Stimulated activated CD4-positive, alpha-beta T cell treated with anti-CD3 and anti-CD28 coated beads, Interleukin-15, amount 100 ng/mL, for 1 hour (primary cell): ENCODE measurements at regions not wholly inside any gene's neighbourhood (a gene's known extent, or its start where the extent isn't known, plus 50 kb on each side); places are given as distances from the start of the nearest gene placed in this dataset.

Experiments
- DNase-seq, 2 donors: peaks; one replicate each; pipeline ENCODE4 v3.0.0-alpha.2; 2020; ENCODE audit warnings: low read depth in 1 of 2, low spot score in 1 of 2

DNA sequence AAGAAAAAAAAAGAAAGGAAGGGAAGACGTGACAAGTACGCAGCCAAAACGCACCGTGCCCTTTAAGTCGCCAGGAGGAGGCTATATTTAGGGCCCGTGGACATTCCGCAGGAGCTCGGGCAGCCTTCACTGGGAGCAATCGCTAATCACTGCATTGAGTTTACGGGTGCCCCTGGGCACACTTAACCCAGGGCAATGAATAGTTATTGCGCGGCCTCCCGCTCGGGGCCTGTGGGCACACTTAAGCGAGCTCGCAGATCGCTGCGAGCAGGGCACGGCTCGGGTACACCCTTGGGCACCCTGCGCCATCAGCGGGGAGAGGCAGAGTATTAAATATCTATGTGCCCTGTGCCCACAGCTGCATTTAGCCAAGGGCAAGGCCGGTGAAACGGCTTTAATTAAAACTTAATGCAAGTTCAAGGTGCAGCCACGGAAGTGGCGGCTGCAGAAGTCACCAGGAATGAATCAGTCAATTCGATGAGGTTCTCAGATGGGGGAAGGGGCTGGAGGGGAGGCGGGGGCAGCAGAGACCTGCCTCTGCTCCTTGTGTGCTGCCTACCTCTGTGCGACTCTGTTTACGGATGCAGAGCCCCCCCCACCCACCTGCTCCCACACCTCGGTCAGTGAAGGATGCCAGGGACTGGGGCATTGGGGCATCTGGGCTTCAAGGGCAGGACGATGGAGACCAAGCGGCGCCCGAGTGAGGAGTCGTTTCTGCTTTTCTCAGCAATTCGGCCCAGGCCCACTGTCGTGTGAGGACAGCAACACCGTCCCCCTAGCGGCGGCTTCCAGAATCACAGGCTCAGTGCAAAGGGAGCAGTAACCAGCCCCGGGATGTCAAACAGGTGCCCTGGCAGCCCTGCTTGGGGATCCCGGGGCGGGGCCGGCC, 51.8 kb upstream of the TARDBP start:
- DNase-seq: peak; percentile 61 to 75

DNA sequence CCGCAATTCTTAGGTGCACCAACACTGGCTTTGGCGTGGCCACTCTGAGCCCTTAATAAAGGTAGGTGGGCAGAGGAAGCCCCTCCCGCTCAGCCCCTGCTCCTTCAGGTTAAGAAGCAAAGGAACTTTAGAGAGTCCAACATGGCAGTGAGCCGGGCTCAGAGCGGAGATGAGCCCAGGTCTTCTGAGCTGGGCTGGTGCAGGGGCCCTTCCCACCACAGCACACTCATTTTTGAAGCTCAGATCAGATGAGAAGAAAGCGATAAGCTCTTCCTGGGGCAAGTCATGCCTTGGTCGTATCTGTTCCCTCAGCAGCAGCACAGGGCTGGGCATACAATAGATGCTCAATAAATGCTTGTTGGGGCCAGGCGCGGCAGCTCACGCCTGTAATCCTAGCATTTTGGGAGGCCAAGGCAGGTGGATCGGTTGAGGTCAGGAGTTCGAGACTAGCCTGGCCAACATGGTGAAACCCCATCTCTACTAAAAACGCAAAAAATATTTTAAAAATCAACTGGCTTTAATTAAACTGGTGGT, 51.1 kb upstream of the TARDBP start:
- DNase-seq: no peak

DNA sequence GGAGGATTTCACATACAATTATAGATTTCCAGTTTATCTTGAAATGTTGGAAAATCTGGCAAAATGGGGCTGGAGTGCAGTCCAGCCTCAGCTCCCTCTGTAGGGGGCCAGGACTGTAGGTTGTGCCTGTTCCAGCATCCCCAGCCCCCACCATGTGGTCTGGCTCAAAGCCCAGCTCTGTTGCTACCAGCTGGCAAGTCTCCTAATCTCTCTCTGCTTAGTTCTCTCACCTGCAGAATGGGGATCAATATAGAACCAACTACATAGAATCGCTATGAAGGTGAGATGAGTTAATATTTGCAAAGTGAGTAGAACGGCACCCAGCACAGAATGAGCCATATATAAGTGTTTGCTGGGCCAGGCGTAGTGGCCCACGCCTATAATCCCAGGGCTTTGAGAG, 50.0 kb upstream of the TARDBP start:
- no peak for DNase-seq
